Transverse colon (tissue), 4 donors: ENCODE measurements at regions not wholly inside any gene's neighbourhood (a gene's known extent, or its start where the extent isn't known, plus 50 kb on each side); places are given as distances from the start of the nearest gene placed in this dataset.
"Not testable (repeated sequence)": the region's sequence is repeated elsewhere in the genome, so short reads cannot be mapped to it uniquely, and the experiment has no call there.

ENCODE experiments used
- CTCF ChIP-seq, 5 experiments: fragments of 200-600 bp in 3 of 5; fragments of 450-650 bp in 2 of 5; sonication (generic) in 3 of 5; IDR thresholded peaks; 1 replicate in 2 of 5; 2 replicates in 3 of 5; pipeline ENCODE4 v1.5.1; 2016 to 2017; ENCODE audit warnings: antibody characterized with exemption in 5 of 5, inconsistent platforms in 3 of 5, mild to moderate bottlenecking in 2 of 5, moderate library complexity in 1 of 5
- EP300 ChIP-seq: sonication (generic); formaldehyde crosslinking; IDR thresholded peaks from one replicate; pipeline ENCODE4 v1.6.1; 2017; ENCODE audit warnings: antibody characterized with exemption, low read depth
- POLR2A ChIP-seq: fragments of 450-650 bp; IDR thresholded peaks from one replicate; pipeline ENCODE4 v1.6.1; 2016; ENCODE audit warnings: antibody characterized with exemption, mild to moderate bottlenecking, moderate library complexity
- POLR2AphosphoS5 ChIP-seq, 3 donors: sonication (generic); formaldehyde crosslinking; IDR thresholded peaks; one replicate each; pipeline ENCODE4 v1.6.1; 2016; ENCODE audit warnings: antibody characterized with exemption in 3 of 3

DNA sequence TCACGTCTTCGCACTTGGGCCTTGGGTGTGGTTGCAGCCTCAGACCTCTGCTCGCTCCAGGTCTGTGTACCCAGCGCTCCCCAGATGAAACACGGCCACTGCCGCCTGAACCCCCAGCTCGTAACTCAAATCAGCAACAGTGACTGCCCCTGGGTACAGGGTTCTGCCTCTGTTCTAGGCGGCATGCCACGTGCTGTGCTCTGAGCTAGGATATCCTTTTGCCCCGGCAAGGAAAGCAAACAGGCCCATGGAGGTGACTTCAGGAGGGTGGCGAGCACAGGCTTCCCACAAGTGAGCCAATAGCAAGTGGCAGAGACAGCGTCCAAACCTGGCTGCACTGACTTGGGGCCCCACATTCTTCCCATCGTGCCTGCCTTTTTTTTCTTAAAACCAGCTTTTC is 96.3 kb upstream of the PZP start:
- not testable (repeated sequence) for TF ChIP-seq CTCF (IDR thresholded peaks at IDR 0.05); EP300; POLR2AphosphoS5 (IDR thresholded peaks at IDR 0.05); POLR2A
